GM12892 (cell line): ENCODE measurements at regions not wholly inside any gene's neighbourhood (a gene's known extent, or its start where the extent isn't known, plus 50 kb on each side); places are given as distances from the start of the nearest gene placed in this dataset.

ENCODE experiments used
- POLR2A ChIP-seq: IDR thresholded peaks from 2 replicates; pipeline ENCODE4 v1.6.1; 2011; ENCODE audit warnings: low read depth, low read length, control low read depth
- POLR2AphosphoS5 ChIP-seq: IDR thresholded peaks from 2 replicates; pipeline ENCODE4 v1.6.1; 2011; ENCODE audit warnings: low read depth, low read length, control low read depth
- TAF1 ChIP-seq: IDR thresholded peaks from 2 replicates; pipeline ENCODE4 v1.6.1; 2011; ENCODE audit warnings: low read depth, mild to moderate bottlenecking, control low read depth, low read length, borderline replicate concordance

DNA sequence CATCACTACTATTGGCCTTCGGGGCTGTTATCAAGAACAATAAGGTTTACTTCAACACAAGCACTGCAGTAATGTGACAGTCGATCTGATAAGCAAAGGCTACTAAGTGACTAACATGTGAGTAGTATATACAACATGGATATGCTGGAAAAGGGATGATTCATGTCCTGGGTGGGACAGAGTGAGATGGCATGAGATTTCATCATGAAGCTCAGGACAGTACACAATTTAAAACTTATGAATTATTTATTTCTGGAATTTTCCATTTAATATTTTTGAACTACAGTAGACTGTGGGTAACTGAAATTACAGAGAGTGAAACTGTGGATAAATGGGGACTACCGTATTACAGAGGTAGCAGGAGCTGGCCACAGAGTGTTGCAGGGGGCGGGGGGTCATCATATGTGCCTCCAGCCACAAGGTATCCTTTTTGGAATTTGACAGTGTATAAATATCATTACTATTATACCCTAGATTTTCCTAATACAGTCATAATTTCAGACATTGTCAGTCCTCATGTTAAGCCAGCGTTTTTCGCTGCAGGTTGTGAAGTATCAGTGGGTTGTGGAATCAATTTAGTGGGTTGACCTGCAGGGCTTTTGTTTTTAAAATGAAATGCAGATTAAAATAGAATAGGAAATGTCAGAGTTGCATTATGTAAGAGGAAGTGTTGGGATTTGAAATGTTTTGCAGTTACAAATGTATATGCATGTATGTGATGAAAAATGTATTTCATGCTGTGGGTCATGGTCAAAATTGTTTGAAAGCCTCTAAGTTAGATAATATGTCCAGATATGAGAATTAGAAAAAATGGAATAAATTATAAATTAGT lies 148.0 kb upstream of the NUDT4 start:
- TF ChIP-seq POLR2AphosphoS5, result no peak
- TF ChIP-seq POLR2A, result no peak
- TF ChIP-seq TAF1, result no peak
